ENCODE measurements at regions not wholly inside any gene's neighbourhood (a gene's known extent, or its start where the extent isn't known, plus 50 kb on each side); places are given as distances from the start of the nearest gene placed in this dataset.

DNA sequence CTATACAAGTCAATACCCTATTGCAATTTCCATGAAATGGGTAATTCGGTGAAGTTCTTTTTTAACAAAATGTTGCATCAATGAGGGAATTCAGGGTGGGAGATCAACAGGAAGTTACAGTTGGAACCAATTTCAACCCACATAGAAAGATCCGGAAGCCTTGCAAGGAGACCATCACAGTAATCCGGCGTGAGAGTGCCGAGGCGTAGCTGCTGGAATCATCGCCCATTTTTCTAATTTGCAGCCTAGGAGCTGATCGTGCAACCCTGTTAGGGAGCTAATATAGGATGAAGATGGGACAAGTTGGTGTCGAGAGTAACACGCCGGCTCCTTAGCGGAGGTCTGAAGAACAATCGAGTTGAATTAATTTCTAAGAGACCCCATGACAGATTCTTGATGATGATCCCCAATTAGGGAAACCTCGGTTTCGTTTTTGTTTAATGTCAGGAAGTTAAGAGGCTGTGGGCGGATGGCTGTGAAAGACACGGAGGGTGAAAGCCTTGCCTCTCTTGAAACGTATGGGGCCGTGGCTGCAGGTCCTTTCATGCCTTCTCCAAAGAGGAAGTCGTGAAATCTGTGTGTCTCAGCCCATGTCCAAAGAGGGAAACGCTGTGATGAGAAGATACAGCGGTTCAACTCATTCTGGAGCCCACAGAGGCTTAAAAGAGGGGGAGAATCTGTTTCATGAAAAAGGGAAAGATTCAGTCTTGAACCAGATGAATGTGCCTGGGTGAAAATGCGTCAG lies 51.2 kb upstream of the CARD11 start:
- FAIRE-seq: no peak
- no peak for DNase-seq (ENCODE audit: insufficient read length, low spot score)
- TF ChIP-seq, protein P1, sequence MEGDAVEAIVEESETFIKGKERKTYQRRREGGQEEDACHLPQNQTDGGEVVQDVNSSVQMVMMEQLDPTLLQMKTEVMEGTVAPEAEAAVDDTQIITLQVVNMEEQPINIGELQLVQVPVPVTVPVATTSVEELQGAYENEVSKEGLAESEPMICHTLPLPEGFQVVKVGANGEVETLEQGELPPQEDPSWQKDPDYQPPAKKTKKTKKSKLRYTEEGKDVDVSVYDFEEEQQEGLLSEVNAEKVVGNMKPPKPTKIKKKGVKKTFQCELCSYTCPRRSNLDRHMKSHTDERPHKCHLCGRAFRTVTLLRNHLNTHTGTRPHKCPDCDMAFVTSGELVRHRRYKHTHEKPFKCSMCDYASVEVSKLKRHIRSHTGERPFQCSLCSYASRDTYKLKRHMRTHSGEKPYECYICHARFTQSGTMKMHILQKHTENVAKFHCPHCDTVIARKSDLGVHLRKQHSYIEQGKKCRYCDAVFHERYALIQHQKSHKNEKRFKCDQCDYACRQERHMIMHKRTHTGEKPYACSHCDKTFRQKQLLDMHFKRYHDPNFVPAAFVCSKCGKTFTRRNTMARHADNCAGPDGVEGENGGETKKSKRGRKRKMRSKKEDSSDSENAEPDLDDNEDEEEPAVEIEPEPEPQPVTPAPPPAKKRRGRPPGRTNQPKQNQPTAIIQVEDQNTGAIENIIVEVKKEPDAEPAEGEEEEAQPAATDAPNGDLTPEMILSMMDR (IDR thresholded peaks at IDR 0.05; ENCODE audit: insufficient read depth, missing control alignments): no peak

DNA sequence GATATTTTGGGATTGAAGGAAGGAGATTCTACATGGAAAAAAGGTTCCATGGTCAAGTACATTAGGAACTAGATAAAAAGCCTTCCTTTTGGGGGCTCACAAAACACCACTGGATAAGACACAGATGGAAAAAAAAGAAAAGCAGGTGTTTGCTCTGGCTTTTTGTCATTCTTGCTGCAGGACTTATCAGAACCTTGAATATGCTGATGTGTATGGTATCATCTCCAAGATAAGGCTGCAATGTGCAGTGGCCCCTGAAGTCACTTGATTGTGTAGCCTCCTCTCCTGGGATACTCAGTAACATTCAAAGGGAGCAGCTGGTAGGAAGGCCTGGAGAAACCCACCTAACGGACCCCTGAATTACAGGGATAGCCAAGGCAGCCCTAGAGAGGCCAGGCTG lies 54.1 kb upstream of the CARD11 start:
- TF ChIP-seq, protein P1 (IDR thresholded peaks at IDR 0.05; ENCODE audit: insufficient read depth, missing control alignments): no peak
- FAIRE-seq (no peak), DNase-seq (ENCODE audit: insufficient read length, low spot score) (no peak)

DNA sequence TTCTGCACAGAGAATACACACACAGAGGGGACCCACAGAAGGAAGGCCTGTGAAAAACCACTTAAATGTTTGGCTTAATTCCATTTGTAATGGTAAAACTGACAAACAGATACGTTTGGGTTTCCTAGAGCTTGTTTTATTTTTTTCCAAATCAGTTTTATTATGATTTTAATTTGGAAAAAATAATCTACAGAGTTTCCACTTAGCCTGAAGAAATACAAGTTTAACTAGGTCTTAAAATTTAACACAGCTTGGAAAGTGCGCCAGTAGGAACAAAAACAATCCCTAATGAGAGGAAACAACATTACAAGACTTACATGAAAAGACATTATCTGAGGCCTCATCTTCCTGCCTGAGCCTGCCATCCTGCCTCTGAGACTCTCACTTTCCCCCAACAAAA lies 58.5 kb upstream of the CARD11 start:
- TF ChIP-seq, protein P1 (IDR thresholded peaks at IDR 0.05; ENCODE audit: insufficient read depth, missing control alignments): no peak
- no peak for FAIRE-seq
- DNase-seq (ENCODE audit: insufficient read length, low spot score): no peak

DNA sequence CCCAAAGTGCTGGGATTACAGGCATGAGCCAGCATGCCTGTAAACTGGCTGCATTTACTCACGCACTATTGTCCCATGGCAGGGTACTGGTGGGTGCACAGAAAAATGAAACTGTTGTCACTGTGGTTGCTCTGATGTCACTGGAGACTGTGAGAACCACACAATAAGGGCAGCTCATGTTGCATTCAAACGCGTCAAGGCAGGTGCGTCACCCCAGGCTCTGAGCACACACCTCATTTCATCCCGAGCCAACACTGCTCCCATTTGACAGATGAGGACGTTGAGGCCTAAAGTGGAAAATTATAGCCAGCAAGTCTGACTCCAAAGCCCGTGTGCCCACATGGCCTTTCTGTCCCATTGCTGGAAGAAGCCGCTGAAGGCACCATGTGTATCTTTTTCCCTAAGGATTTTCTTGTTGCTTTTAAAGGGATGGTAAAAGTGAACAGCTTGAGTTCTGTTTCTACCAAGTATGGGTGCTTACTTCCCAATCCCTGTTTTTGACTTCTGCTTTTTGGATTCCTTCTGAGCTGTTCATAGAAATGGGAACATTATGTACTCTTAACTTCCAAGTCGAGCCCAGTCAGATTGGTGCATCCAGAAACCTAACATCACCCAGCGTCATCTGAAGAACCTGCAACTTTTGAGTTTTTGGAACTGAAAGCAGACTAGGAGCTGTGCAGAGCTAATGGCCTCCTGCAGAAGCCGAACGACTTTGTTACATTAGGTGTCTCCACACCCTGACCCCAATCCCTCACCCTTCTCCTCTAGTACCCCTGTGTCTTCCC lies 60.1 kb upstream of the CARD11 start:
- TF ChIP-seq, protein P1 (IDR thresholded peaks at IDR 0.05; ENCODE audit: insufficient read depth, missing control alignments): no peak
- FAIRE-seq: no peak
- DNase-seq (ENCODE audit: insufficient read length, low spot score): no peak

DNA sequence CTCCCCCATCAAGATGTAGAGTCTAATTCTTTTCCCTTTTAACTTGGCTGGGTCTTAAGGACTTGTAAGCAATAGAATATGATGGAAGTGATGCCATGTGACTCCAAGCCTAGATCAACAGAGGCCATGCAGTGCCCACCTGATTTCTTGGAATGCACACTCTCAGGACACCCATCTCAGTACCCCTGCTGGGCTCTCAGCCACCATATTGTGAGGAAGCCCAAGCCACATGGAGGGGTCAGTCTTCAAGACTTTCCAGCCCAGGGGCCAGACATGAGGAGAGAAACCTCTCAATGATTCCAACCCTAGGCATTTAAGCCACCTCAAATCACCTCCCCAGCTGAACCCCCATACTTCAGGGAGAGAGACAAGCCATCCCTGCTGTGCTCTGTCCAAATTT lies 62.2 kb upstream of the CARD11 start:
- no peak for FAIRE-seq
- TF ChIP-seq, protein P1 (IDR thresholded peaks at IDR 0.05; ENCODE audit: insufficient read depth, missing control alignments): no peak

DNA sequence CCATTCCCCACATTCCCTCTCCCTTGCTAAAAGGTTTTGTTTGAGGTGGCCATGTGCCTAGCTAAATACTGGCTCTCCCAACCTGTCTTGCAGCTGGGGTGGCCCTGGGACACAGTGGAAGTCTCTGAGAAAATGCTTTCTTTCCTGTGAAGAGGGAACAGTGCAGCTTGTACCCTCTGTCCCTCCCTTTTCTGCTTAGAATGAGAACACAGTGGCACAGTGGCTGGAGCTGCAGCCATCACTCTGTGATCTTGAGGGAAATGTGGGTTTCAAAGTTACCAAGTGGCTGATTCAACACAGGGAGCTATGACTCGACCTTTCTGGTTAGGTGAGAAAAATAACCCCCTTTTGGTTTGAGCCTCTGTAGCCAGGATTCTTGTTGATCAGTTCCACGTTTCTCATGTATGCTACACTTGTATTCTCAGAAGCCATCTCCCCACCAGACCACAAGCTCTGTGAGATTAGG lies 62.7 kb upstream of the CARD11 start:
- no peak for FAIRE-seq
- TF ChIP-seq, protein P1 (IDR thresholded peaks at IDR 0.05; ENCODE audit: insufficient read depth, missing control alignments): no peak
- no peak for DNase-seq (ENCODE audit: insufficient read length, low spot score)

More for the DNA sequence above, 62.2 kb upstream of the CARD11 start:
- no peak for DNase-seq (ENCODE audit: insufficient read length, low spot score)

Measured in D721Med (cell line).